Stimulated activated CD4-positive, alpha-beta T cell treated with anti-CD3 and anti-CD28 coated beads, Interleukin-4, amount 100 ng/mL, for 48 hours (primary cell): ENCODE measurements at regions not wholly inside any gene's neighbourhood (a gene's known extent, or its start where the extent isn't known, plus 50 kb on each side); places are given as distances from the start of the nearest gene placed in this dataset.
"Not testable (repeated sequence)": the region's sequence is repeated elsewhere in the genome, so short reads cannot be mapped to it uniquely, and the experiment has no call there.

Experiments
- DNase-seq, 2 donors: peaks; one replicate each; pipeline ENCODE4 v3.0.0-alpha.2; 2020; ENCODE audit warnings: low read depth in 2 of 2

GRCh38 chr3:30521156-30521715 is 85.2 kb upstream of the TGFBR2 start:
- no peak for DNase-seq

- DNase-seq = no peak
Measured at GRCh38 chr3:30522476-30522875, 83.9 kb upstream of the TGFBR2 start.

GRCh38 chr3:30523366-30523765 is 83.0 kb upstream of the TGFBR2 start:
- DNase-seq = no peak

- DNase-seq = no peak
Measured at GRCh38 chr3:30524357-30525040, 81.9 kb upstream of the TGFBR2 start.

- DNase-seq = no peak
Measured at GRCh38 chr3:30526031-30526430, 80.4 kb upstream of the TGFBR2 start.

GRCh38 chr3:30527186-30527585 is 79.2 kb upstream of the TGFBR2 start:
- DNase-seq = no peak

DNA sequence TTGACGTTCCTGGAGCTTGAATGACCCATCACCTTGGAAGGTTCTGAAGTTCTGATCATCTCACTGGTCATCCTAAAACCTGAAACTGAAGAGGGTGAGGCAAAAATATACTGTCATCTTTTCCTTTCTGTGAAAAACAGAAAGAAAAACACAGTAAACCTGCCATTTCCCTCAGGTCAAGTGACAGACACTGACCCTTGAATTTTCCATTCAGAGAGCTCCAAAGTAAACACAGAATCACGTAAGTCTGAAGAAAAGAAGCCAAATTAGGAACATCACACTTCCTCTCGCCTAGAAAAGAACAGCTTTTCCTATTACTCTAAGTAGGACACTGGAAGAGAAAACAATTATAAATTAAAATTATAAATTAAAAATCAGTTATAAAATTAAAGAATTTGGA is 78.7 kb upstream of the TGFBR2 start:
- no peak for DNase-seq

DNA sequence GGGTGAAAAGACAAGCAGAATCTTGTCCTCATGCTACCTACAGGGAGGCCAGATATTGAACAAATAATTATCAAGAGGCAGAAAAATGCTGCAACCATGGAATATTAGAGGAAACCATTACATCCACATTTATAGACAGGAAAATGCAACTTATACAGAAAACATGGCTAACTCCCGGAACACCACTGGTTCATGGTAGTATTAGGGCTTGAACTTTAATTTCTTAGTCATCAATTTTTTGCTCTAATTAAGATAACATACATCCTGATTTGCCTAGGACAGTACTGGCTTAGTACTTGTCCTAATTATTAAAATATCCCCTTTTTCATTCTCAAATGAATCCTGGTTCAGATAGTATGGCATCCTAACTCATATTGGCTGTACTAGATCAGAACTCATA is 76.3 kb upstream of the TGFBR2 start:
- DNase-seq = no peak

DNA sequence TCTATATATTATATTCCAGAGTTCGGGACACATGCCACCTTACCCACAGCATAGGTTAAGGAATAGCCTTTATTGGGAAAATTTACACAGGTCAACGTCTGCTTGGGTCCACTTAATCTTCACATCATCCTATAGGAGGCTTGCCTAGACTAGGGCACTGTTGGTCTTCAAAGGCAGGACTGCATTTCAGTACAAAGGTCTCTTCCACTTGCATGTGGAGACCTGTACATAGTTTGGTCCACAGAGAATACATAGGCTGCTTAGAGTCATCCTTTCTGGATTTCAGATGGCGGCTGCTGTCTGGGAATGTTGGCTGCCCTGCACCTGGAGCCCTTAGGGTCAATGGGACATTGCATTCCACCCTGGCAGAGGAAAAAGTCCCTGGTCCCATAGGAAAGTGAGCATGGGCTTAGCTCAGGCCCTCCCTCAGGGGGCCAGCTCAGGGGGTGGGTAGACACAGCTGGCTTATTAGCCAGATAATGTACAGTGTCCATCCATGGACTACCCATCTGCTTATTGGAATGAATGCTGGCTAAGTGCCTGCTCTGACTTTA is 75.3 kb upstream of the TGFBR2 start:
- no peak for DNase-seq

DNA sequence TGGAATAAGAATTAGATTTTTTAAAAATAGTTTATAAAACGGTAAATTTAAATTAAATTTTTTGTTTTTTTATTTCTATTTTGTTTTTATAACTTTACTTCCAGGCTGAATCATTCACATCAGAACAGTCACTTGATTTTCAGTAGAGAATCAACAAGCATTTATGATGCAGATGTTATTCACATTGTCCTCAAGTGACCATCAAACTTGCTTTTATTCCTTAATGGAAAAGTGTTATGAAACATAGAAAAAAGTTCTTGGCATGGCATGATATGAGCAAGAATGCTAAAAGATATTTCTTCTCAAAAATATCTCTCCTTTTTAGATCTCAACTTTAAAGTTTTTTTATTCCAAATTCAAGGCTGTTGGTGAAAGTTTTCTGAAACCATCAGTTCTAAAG is 70.9 kb upstream of the TGFBR2 start:
- DNase-seq = no peak

DNA sequence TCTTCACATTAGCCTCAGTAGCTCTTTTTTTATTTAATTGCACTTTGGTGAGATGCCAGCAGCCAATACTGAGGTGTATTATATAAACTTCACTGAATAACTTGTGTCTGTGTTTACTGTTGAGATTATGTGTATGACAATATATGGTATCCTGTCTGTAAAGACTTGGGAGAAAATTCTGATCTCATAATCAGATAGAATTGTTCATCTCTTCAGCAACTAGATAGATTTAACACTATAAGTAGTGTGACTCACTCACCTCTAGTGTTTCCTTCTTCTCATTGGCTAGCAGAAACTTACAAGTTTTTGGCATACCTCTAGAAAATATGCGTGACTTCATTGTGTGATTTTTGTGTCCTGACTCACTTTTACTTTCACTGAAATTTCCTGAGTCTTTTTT is 67.6 kb upstream of the TGFBR2 start:
- DNase-seq = no peak

DNA sequence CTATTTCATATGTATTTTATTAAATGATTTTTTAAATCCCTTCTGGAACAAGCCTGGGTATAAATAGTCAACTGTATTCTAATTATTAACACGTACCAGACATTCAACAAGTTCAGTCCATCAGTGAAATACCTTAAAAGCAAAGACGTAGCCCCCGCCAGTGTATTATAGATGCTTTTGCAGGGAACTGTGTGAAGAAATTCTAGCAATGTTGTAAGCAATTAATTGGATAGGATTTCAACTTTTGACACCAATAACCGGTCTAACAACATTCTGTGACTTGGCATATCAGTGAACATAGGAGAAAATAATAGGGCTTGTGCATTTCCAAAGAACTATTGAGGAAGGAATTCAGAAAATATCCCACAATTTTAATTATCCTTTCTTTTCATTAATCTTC is 67.2 kb upstream of the TGFBR2 start:
- DNase-seq = no peak

- no peak for DNase-seq
Measured at GRCh38 chr3:30539772-30540171, 66.6 kb upstream of the TGFBR2 start.

DNA sequence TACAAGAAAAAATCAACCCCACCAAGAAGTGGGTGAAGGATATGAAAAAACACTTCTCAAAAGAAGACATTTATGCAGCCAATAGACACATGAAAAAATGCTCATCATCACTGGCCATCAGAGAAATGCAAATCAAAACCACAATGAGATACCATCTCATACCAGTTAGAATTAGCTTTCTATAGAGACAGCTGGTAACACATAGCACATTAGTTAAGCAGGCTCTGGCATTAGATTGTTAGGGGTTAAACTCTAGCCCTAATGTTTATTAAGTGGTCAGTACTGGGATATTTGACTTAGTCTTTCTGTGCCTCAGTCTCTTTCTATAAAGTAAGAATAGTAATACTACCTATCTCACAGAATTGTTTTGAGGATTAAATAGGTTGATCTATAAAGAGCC is 65.2 kb upstream of the TGFBR2 start:
- DNase-seq = not testable (repeated sequence)

DNA sequence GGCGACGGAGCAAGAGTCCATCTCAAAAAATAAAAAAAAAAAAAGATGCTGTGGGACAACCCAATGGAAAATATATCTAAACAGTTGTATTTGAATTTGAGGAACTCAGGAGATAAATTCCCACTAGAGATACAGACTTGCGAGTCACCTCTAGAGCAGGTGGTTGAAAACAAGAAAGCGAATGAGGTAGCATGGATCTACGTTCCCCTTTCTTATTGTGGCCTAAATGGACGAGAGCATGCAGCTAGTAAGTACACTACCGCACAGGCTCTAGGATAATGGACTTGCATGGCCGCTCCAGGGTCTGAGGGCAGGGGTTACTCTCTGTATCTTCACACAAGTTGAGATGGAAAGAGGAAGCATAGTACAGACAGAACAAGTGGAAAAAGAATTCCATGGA is 63.5 kb upstream of the TGFBR2 start:
- no peak for DNase-seq

DNA sequence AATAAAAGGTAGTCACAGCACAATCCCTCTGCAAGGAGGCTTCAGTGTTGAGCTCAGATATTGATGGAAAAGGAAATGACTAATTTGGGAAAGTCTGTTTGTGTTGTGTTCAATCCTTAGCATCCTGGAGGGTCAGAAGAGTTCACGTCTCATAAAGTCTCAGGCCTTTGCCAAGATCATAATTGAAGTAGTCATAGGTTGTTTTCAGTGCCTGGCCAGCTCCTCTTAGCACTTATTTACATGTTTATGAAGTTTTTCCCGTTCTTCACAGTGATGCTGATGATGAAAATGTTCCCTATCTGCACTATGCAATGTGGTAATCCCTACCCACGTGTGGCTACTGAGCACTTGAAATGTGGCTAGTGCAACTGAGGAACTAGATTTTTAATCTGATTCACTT is 61.6 kb upstream of the TGFBR2 start:
- DNase-seq = no peak

- DNase-seq = no peak
Measured at GRCh38 chr3:30546934-30547333, 59.5 kb upstream of the TGFBR2 start.

DNA sequence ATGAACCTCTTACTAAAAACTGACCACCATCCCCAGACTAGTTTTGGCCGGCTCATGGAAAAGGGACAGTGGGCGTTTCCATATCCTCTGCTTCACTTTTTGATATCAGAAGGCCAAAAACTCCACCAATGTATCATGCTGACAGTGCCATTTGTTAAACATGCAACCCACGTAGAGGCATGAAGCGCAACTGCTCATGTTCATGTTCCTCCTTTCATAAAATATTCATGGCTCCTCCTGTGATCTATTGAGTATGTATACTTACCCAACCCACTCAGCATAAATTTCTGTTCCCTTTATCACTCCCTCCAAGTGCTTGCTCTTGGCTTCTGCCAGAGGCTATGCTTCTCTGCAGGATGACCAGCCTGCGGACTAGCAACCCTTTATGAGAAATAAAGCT is 58.7 kb upstream of the TGFBR2 start:
- no peak for DNase-seq

DNA sequence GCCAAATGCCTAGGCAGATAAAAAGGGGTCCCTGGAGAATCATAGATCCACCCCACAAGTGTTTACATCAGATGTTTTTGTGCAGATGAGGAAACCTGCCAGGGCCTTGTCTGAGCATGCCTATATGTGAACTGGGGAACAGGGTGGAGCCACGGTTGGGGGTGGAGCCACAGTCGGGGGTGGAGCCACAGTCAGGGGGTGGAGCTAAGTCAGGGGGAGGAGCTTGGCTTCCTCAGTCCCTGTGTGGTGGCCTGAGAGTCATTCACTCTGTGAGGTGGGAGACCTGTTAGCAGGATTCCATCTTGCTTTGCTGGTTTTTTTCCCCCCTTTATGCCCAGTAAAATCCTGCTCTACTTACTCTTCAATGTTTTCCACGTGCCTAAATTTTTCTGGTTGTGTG is 57.8 kb upstream of the TGFBR2 start:
- DNase-seq = peak; percentile 5 to 18

GRCh38 chr3:30549600-30549999 is 56.8 kb upstream of the TGFBR2 start:
- DNase-seq = no peak

GRCh38 chr3:30550246-30550645 is 56.2 kb upstream of the TGFBR2 start:
- DNase-seq = no peak

- no peak for DNase-seq
Measured at GRCh38 chr3:30551266-30551665, 55.1 kb upstream of the TGFBR2 start.

DNA sequence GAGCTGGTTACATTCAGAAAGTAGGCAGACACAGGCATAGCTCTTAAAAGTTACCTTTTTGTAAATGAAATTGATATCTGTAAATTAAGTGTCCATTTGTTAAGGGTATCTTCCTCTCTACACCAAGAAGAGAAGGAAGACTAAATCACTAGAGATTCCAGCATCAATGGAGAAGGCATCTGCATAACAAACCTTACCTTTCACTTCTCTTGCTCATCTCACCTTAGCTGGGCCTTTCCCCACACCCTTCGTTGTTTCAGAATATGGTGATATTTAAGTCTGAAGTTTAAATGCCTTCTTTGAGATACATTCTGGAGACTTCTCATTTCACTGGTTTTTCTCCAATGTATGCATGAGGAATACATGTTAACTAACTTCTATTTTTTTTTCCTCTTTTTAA is 54.5 kb upstream of the TGFBR2 start:
- DNase-seq = no peak
